Pancreas (tissue), 10 donors: ENCODE measurements at regions not wholly inside any gene's neighbourhood (a gene's known extent, or its start where the extent isn't known, plus 50 kb on each side); places are given as distances from the start of the nearest gene placed in this dataset.
"Not testable (repeated sequence)": the region's sequence is repeated elsewhere in the genome, so short reads cannot be mapped to it uniquely, and the experiment has no call there.

Experiments used
- ATAC-seq, 4 donors: fragments of 200-7000 bp; cut with Tn5 transposase; one replicate each; pipeline versions ENCODE4 v1.8.0 to v1.9.1; 2020; ENCODE audit warnings: mild to moderate bottlenecking in 4 of 4, moderate library complexity in 4 of 4
- DNase-seq, 6 donors: peaks; one replicate each; pipeline ENCODE4 v3.0.0-alpha.2; 2020
- FAIRE-seq: peaks from 2 replicates; lab custom pipeline; 2012; peaks lifted over from hg19 to GRCh38; lab: Jason Lieb, UNC
- H3K27ac ChIP-seq, 4 donors: fragments of 200-600 bp; sonication (generic); 1 replicate in 3 of 4; 2 replicates in 1 of 4; pipeline versions ENCODE4 v1.5.0 to v1.8.0; 2020
- H3K27me3 ChIP-seq, 4 donors: fragments of 200-600 bp; one replicate each; pipeline ENCODE4 v1.8.0; 2021
- H3K36me3 ChIP-seq, 3 donors: fragments of 200-600 bp; sonication (generic) in 1 of 3; one replicate each; pipeline versions ENCODE4 v1.5.0 to v1.8.0; 2020 to 2021
- H3K4me1 ChIP-seq, 3 donors: fragments of 200-600 bp; one replicate each; pipeline ENCODE4 v1.8.0; 2021
- H3K4me3 ChIP-seq, 4 donors: fragments of 200-600 bp; sonication (generic) in 2 of 4; one replicate each; pipeline versions ENCODE4 v1.5.0 to v1.8.0; 2020 to 2021
- H3K9me3 ChIP-seq, 4 donors: fragments of 200-600 bp; one replicate each; pipeline ENCODE4 v1.8.0; 2021
- CTCF ChIP-seq, 4 donors: fragments of 200-600 bp; sonication (generic) in 3 of 4; IDR thresholded peaks; one replicate each; pipeline versions ENCODE4 v1.5.0 to v1.8.0; 2021; ENCODE audit warnings: antibody characterized with exemption in 4 of 4
- WGBS, 2 donors: extraction: QIAGEN DNeasy Blood & Tissue Kit; methylation state at CpG; one replicate each; pipeline ENCODE4 v1.1.7; 2013; 5-methylcytosine and 5-hydroxymethylcytosine counted together
- intact Hi-C, 3 donors: fragments of 100-400 bp; cut with DNase I; formaldehyde crosslinking; loops; one replicate each; pipeline versions ENCODE4 v1.11.1 to v1.14.2; 2022
- donor health status: healthy with polysubstance abuse.
- donor health status: DM: no; HTN: no; CAD: no; lungs with moderate emphysema.
- donor health status: DM: no; HTN: no; CAD: no.
- donor health status: control.
- donor health status: control.
- donor health status: Bipolar disorder and iron deficiency.
- donor health status: DM: yes; HTN: yes; CAD: no.
- donor health status: DM: no; HTN: no; CAD: no.
- donor health status: DM: no; HTN: no; CAD: no.
- donor health status: DM: yes; HTN: yes; CAD: no.

DNA sequence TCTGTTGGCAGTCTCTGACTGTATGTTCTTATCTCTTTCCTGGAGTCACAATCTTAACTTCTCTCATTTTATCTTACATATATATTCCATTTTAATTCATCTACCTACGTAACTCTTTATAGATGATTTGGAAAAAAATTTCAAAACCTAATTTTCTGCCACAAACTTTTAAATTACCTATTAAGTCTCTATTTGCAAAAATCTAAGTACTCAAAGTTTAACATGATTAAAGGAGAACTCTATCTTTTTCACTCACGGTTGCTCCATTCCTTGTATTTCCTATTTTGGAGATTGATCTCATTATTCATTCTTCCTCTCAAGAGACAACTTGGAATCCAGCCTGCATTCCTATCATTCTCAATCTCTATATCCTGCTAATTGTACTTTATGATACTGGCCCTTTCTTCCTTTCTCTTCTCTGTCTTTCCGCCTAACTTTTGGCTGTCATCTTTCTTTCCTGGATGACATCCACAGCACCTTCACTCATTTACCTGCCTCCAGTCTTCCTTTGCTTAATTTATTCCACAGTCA, 1071.1 kb upstream of the CITED2 start:
- no peak overlapping the region for H3K27ac ChIP-seq
- intact Hi-C loops = no loop called here
- DNase-seq (no peak), ATAC-seq (peak in 2 of 4 donors; percentile 19 to 29), FAIRE-seq (no peak)
- 31 to 35% methylated on average over 3 of the region's 3 CpGs for WGBS, 2 donors
- H3K36me3 ChIP-seq = no peaks in the 10 kb centered on the region
- H3K4me1 ChIP-seq = peaks cover 0 to 3% (median 0%) of the 10 kb centered on the region in 3 donors
- TF ChIP-seq CTCF (IDR thresholded peaks at IDR 0.05) = no peak
- H3K27me3 ChIP-seq = no peaks in the 10 kb centered on the region
- H3K9me3 ChIP-seq = no peaks in the 10 kb centered on the region
- H3K4me3 ChIP-seq = no peak overlapping the region

DNA sequence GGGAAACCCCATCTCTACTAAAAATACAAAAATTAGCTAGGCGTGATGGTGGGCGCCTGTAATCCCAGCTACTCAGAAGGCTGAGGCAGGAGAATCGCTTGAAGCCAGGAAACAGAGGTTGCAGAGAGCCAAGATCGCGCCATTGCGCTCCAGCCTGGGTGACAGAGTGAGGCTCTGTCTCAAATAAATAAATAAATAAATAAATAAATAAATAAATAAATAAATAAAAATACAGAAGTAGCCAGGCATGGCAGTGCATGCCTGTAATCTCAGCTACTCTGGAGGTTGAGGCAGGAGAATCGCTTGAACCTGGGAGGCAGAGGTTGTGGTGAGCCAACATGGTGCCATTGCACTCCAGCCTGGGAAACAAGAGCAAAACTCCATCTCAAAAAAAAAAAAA, 1068.7 kb upstream of the CITED2 start:
- H3K4me3 ChIP-seq, FAIRE-seq, H3K27me3 ChIP-seq, H3K27ac ChIP-seq, ATAC-seq, H3K4me1 ChIP-seq, DNase-seq, intact Hi-C loops, H3K36me3 ChIP-seq, H3K9me3 ChIP-seq: not testable (repeated sequence)
- WGBS, 2 donors = 89 to 99% methylated on average over 7 of the region's 7 CpGs

DNA sequence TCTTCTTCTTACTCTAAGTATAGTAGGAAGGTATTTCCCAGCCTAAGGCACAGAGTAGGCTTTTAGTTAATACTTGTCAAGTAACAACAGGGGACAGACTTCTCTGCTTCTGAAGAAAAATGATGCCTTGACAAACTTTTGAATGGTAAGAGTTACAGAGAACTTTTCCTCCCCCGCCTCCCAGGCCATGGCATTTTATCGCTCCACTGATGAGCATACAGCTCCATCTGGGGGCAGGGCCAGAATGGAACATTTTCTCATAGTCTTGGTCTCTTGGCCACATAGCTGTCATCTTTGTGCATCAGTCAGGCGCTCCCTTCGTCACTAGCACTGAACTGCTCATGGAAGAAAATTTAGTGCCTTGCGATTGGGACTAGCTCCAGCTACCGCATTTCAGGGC, 1066.8 kb upstream of the CITED2 start:
- ATAC-seq (peak; percentile 58 to 88 (median 87)), DNase-seq (peak in 4 of 6 donors; percentile 4 to 61 (median 30)), FAIRE-seq (no peak)
- intact Hi-C loops = no loop called here
- no peak overlapping the region for H3K4me3 ChIP-seq
- WGBS, 2 donors = 46 to 50% methylated on average over 6 of the region's 6 CpGs
- TF ChIP-seq CTCF (IDR thresholded peaks at IDR 0.05) = peak in 3 of 4 donors; percentile 12 to 28 (median 13)
- no peak overlapping the region for H3K27ac ChIP-seq
- no peaks in the 10 kb centered on the region for H3K36me3 ChIP-seq
- H3K4me1 ChIP-seq = peaks cover 0 to 3% (median 0%) of the 10 kb centered on the region in 3 donors
- H3K9me3 ChIP-seq = no peaks in the 10 kb centered on the region
- H3K27me3 ChIP-seq = no peaks in the 10 kb centered on the region

DNA sequence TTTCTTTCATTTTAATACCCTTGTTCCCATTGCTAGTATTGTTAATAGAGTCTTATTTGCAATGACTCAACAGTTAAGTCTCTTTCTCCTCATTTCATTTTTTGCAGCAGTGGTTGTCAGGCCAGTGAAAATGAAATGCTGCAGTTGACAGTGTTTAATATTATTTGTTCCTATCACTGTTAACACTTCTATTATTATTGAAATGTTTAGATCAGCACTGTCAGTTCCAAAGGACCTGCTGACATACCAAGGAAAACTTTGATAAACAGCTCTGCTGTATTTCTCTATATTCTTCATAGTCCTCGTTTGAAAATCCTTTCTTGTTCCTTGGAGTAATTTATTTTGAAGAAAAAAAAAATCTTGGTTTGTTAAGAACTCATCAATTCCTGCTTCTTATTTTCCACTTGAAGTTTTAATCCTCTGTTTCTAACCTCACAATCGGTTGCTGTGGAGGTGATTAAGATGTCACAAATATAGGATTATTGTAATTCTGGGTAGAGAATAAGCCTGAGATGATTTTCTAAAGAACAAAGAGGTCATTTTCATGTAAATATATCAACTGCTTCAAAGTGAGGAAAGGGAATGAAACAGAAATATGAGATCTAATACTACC, 1065.9 kb upstream of the CITED2 start:
- Histone ChIP-seq H3K27ac (no peak overlapping the region), H3K27me3 (no peaks in the 10 kb centered on the region), H3K36me3 (no peaks in the 10 kb centered on the region), H3K9me3 (no peaks in the 10 kb centered on the region), H3K4me3 (no peak overlapping the region), H3K4me1 (peaks cover 0 to under 1% (median 0%) of the 10 kb centered on the region in 3 donors)
- intact Hi-C loops = no loop called here
- WGBS, 2 donors = 67 to 75% methylated on average over 2 of the region's 2 CpGs
- peak; percentile 45 for FAIRE-seq
- no peak for DNase-seq
- no peak for TF ChIP-seq CTCF (IDR thresholded peaks at IDR 0.05)
- ATAC-seq = no peak

- Histone ChIP-seq H3K27ac (no peak overlapping the region), H3K27me3 (no peaks in the 10 kb centered on the region), H3K4me3 (no peak overlapping the region), H3K9me3 (no peaks in the 10 kb centered on the region), H3K36me3 (no peaks in the 10 kb centered on the region), H3K4me1 (no peaks in the 10 kb centered on the region)
- WGBS, 2 donors = 84 to 86% methylated on average over 2 of the region's 2 CpGs
- ATAC-seq (no peak), DNase-seq (no peak), FAIRE-seq (no peak)
- intact Hi-C loops = loop anchor here in 1 of 3 donors (10.0 kb wide), 1 partner anchor 554 kb away; no protein-coding TSS in a partner anchor
- TF ChIP-seq CTCF (IDR thresholded peaks at IDR 0.05) = no peak
Observed at GRCh38 chr6:140438346-140438735, 1063.9 kb upstream of the CITED2 start.
